PC-3 (cell line): ENCODE measurements at regions not wholly inside any gene's neighbourhood (a gene's known extent, or its start where the extent isn't known, plus 50 kb on each side); places are given as distances from the start of the nearest gene placed in this dataset.

Source experiments
- CTCF ChIP-seq: fragments of 300-600 bp; sonication (generic); conservative IDR thresholded peaks from 2 replicates; pipeline ENCODE4 v1.5.1; 2017; ENCODE audit warnings: antibody characterized with exemption, low read depth, mild to moderate bottlenecking, low read length
- EZH2 ChIP-seq: fragments of 300-600 bp; sonication (generic); IDR thresholded peaks from one replicate; pipeline ENCODE4 v1.6.1; 2017; ENCODE audit warnings: antibody characterized with exemption, mild to moderate bottlenecking, low read length; ENCODE audit not compliant: unreplicated experiment
- EZH2phosphoT487 ChIP-seq: fragments of 300-600 bp; sonication (generic); IDR thresholded peaks from 2 replicates; pipeline ENCODE4 v1.6.1; 2018; ENCODE audit warnings: mild to moderate bottlenecking, antibody characterized with exemption, low read length, borderline replicate concordance

GRCh38 chr15:69546182-69546581, 93.6 kb downstream of the RPLP1 start:
- TF ChIP-seq EZH2 (no peak), EZH2phosphoT487 (no peak), CTCF (no peak)
